HG03196 (cell line): ENCODE measurements at regions not wholly inside any gene's neighbourhood (a gene's known extent, or its start where the extent isn't known, plus 50 kb on each side); places are given as distances from the start of the nearest gene placed in this dataset.
"Not testable (repeated sequence)": the region's sequence is repeated elsewhere in the genome, so short reads cannot be mapped to it uniquely, and the experiment has no call there.

Experiments
- ATAC-seq: cut with Tn5 transposase; IDR thresholded peaks from one replicate; pipeline ENCODE4 v1.9.1; 2021; ENCODE audit not compliant: unreplicated experiment

GRCh38 chr12:114858388-114859146, 174.6 kb upstream of the TBX3 start:
- ATAC-seq, result no peak

GRCh38 chr12:114855678-114856077, 171.7 kb upstream of the TBX3 start:
- ATAC-seq, result no peak

GRCh38 chr12:114852976-114853529, 169.1 kb upstream of the TBX3 start:
- ATAC-seq, result no peak

- ATAC-seq, result no peak
Measured at GRCh38 chr12:114851981-114852380, 168.0 kb upstream of the TBX3 start.

- no peak for ATAC-seq
Measured at GRCh38 chr12:114850661-114851275, 166.8 kb upstream of the TBX3 start.

- no peak for ATAC-seq
Measured at GRCh38 chr12:114848666-114849065, 164.7 kb upstream of the TBX3 start.

- ATAC-seq, result no peak
Measured at GRCh38 chr12:114847441-114848035, 163.6 kb upstream of the TBX3 start.

- no peak for ATAC-seq
Measured at GRCh38 chr12:114846771-114847170, 162.8 kb upstream of the TBX3 start.

GRCh38 chr12:114841557-114842251, 157.7 kb upstream of the TBX3 start:
- ATAC-seq, result no peak

- no peak for ATAC-seq
Measured at GRCh38 chr12:114838480-114838879, 154.5 kb upstream of the TBX3 start.

- no peak for ATAC-seq
Measured at GRCh38 chr12:114836609-114837008, 152.6 kb upstream of the TBX3 start.

GRCh38 chr12:114835031-114835430, 151.1 kb upstream of the TBX3 start:
- ATAC-seq, result no peak

GRCh38 chr12:114834621-114835020, 150.6 kb upstream of the TBX3 start:
- no peak for ATAC-seq

- no peak for ATAC-seq
Measured at GRCh38 chr12:114829833-114830232, 145.9 kb upstream of the TBX3 start.

- not testable (repeated sequence) for ATAC-seq
Measured at GRCh38 chr12:114829244-114829643, 145.3 kb upstream of the TBX3 start.

GRCh38 chr12:114827461-114827860, 143.5 kb upstream of the TBX3 start:
- no peak for ATAC-seq

- ATAC-seq, result no peak
Measured at GRCh38 chr12:114826244-114826643, 142.3 kb upstream of the TBX3 start.

GRCh38 chr12:114823724-114824123, 139.7 kb upstream of the TBX3 start:
- no peak for ATAC-seq

GRCh38 chr12:114821570-114821969, 137.6 kb upstream of the TBX3 start:
- no peak for ATAC-seq

- no peak for ATAC-seq
Measured at GRCh38 chr12:114820796-114821195, 136.8 kb upstream of the TBX3 start.
